ENCODE measurements at regions not wholly inside any gene's neighbourhood (a gene's known extent, or its start where the extent isn't known, plus 50 kb on each side); places are given as distances from the start of the nearest gene placed in this dataset.
"Not testable (repeated sequence)": the region's sequence is repeated elsewhere in the genome, so short reads cannot be mapped to it uniquely, and the experiment has no call there.

DNA sequence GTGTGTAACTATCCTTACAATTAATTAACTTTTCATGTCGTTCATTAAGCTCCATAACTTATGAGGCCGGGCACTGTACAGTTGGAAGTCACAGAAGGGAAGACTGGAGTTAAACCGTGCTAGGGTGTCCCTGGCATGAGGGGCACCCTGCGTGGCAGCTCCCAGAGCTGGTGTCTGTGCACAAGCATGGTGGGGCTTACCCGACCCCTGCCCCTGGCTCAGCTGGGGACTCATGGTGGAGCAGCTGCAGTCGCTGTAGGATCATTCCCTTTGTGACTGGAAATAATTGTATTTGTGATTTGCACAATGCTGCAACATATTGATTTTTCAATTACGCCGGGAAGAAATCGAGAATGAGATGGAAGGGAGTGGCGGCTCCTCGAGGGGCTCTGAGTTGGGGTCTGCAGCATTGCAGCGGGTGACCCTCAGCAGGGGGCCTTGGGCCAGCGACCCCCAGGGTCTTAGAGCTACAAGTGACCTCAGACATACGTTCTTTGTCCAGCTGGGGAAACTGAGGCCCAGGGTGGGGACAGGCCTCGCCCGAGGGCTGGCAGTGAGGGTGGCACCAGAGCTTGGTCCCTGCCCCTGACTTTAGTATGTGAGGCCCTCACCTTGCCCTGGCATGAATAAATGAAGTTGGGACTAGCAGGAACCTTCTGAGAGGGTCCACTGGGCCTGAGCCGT lies 125.4 kb downstream of the KIF26A start:
- H3K27me3 Mint-ChIP-seq (ENCODE audit: low read depth), result no peaks in the 10 kb centered on the region
- no peak overlapping the region for H3K27ac Mint-ChIP-seq
- no peaks in the 10 kb centered on the region for H3K4me1 Mint-ChIP-seq (ENCODE audit: low read depth)
- H3K9me3 Mint-ChIP-seq, result no peaks in the 10 kb centered on the region
- no peak overlapping the region for H3K4me3 Mint-ChIP-seq
- H3K36me3 Mint-ChIP-seq (ENCODE audit: low read depth), result no peaks in the 10 kb centered on the region

DNA sequence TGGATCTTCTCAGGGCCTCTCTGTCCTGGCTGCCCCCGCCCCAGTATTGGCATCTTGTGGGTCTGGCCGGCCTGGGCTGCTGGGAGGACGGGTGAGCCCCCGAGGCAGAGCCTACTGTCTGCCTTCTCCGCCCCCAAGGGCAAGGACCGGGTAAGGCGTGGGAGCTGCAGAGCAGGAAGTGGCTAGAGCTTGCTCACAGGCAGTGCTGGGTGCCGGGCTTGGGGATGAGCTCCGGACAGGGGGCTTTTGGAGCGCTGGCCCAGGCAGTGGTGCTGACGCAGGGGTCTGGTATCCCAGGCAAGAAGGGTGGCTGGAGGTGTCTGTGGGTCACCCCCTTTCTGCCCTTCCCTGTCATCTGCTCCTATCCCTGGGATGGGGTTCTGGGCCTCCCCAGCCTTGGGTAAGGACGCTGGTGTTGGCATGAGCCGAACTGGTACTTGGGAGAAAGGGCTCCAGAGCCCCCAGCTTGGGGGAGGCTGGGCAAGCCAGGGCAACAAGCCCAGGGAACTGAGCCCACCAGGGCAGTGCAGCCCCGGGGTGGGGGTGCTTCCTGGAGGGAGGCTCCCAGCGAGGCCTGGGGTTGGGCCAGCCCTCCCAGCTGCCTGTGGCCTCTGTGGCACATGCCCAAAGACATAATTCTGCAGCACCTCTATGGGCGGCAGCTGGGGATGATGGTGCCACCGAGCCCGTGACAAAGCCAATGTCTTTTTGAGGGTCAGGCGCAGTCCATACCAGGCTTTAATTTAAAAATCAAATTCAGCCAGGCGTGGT lies 126.3 kb downstream of the KIF26A start:
- Mint-ChIP-seq H3K4me1 (ENCODE audit: low read depth) (no peaks in the 10 kb centered on the region), H3K27ac (no peak overlapping the region), H3K36me3 (ENCODE audit: low read depth) (no peaks in the 10 kb centered on the region), H3K27me3 (ENCODE audit: low read depth) (no peaks in the 10 kb centered on the region), H3K4me3 (no peak overlapping the region), H3K9me3 (no peaks in the 10 kb centered on the region)

DNA sequence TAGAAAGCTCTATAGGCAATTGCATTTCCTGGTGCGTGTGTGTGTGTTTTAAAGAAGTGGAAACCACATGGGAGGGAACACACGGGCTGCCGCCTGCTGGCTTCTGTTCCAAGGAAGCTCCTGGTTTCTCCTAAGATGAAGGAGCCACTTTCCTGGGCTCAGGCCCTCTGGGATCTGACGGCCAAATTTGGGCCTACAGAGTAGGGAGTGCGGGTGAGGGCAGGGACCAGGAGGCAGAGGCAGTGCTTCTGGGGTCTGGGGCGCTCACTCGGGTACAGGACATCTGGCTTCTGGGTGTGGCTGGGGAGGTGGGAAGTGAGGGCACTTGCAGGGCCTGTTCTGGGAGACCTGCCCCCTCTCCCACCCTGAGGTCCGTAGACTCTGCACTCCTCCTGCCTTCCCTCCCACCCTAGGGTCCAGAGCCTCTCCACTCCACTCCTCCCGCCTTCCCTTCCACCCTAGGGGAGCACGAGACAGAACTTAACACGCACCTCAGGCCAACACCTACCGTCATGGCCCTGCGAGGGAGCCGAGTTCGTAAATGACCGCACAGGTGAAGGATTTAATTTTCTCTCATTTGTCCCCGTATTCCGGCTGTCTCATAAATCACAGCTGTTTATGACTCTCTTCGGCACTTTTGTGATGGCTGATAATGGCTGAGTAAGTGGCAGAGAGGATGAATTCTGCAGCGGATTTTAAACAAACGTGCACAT lies 127.7 kb downstream of the KIF26A start:
- H3K36me3 Mint-ChIP-seq (ENCODE audit: low read depth), result no peaks in the 10 kb centered on the region
- no peak overlapping the region for H3K27ac Mint-ChIP-seq
- no peaks in the 10 kb centered on the region for H3K27me3 Mint-ChIP-seq (ENCODE audit: low read depth)
- H3K4me1 Mint-ChIP-seq (ENCODE audit: low read depth), result no peaks in the 10 kb centered on the region
- H3K4me3 Mint-ChIP-seq, result no peak overlapping the region
- H3K9me3 Mint-ChIP-seq, result no peaks in the 10 kb centered on the region

DNA sequence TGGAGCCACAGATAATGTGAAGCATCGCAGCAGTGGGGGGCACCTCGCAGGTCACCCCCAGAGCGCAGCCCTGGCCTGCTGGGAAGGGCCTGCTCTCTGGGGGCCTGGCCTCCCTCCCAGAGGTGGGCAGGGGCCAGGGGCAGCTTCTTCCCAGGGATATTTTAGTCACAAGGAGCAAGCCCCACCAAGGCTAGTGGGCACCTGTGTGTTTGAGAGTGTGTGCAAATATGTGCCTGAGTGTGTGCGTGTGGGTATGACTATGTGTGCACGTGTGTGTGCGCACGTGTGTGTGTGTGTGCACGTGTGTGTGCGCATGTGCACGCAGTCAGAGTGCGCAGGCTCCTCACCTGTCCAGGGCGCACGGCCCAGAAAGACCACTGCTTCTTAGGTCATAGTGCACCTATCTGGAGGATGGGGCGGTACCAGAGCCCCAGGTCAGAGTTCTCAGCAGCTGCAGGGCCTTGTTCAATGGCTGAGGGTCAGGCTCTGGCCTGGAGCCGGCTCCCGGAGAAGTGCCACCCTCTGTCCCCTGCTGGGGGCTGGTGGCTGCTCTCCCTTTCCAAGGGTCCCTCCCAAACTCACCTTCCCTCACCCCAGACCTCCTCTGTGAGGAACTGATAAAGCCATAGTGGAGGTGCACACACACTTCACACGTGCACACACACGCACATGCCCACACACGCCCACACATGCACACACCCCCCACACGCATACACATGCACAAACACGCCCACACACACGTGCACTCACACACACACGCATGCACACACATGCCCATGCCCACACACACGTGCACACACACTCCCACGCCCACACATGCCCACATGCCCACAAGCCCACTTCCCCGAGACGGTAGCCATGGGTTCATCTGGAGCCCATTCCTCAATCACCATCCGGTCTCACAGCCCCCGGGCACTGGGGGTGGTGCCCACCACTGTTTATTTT lies 128.5 kb downstream of the KIF26A start:
- H3K4me1 Mint-ChIP-seq (ENCODE audit: low read depth), result no peaks in the 10 kb centered on the region

DNA sequence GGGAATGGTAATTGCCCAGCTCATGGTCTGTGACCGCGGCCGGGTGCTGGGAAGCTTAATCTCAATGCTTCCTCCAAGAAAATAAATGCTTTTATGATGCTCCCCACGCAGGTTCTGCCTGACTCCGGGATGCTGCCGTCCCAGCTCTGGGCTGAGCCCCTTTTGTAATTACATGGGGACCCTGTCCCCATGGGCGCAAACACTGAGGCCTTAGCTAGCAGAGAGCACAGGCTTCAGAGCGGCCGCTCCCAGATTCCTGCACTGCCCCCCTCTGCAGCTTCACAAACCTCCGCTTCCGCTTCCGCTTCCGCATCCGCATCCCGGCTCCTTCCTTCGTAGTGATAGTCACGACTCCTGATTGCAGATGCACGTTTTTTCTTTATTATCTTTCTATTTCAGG lies 129.5 kb downstream of the KIF26A start:
- Mint-ChIP-seq H3K4me3 (no peak overlapping the region), H3K27me3 (ENCODE audit: low read depth) (no peaks in the 10 kb centered on the region), H3K36me3 (ENCODE audit: low read depth) (no peaks in the 10 kb centered on the region), H3K9me3 (no peaks in the 10 kb centered on the region), H3K27ac (no peak overlapping the region), H3K4me1 (ENCODE audit: low read depth) (no peaks in the 10 kb centered on the region)

More for the DNA sequence above, 128.5 kb downstream of the KIF26A start:
- H3K36me3 Mint-ChIP-seq (ENCODE audit: low read depth), result no peaks in the 10 kb centered on the region
- H3K27me3 Mint-ChIP-seq (ENCODE audit: low read depth), result no peaks in the 10 kb centered on the region
- H3K27ac Mint-ChIP-seq, result no peak overlapping the region
- H3K4me3 Mint-ChIP-seq, result no peak overlapping the region
- H3K9me3 Mint-ChIP-seq, result no peaks in the 10 kb centered on the region

DNA sequence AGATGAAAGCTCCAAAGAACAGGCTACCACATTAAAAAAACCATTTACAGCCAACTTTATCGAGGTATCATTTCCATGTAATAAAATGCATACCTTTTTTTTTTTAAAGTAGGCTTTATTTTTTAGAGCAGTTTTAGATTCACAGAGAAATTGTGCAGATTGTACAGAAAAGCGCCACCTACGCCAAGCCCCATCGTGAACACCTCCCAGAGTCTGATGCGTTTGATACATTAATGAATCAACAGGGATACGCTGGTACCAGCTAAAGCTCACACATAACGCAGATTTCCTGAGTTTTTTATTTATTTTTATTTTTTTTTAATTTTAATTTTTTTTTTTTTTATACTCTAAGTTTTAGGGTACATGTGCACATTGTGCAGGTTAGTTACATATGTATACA lies 129.9 kb downstream of the KIF26A start:
- H3K9me3 Mint-ChIP-seq, result no peaks in the 10 kb centered on the region
- no peaks in the 10 kb centered on the region for H3K4me1 Mint-ChIP-seq (ENCODE audit: low read depth)
- H3K4me3 Mint-ChIP-seq, result no peak overlapping the region
- no peak overlapping the region for H3K27ac Mint-ChIP-seq
- H3K36me3 Mint-ChIP-seq (ENCODE audit: low read depth), result no peaks in the 10 kb centered on the region
- no peaks in the 10 kb centered on the region for H3K27me3 Mint-ChIP-seq (ENCODE audit: low read depth)

DNA sequence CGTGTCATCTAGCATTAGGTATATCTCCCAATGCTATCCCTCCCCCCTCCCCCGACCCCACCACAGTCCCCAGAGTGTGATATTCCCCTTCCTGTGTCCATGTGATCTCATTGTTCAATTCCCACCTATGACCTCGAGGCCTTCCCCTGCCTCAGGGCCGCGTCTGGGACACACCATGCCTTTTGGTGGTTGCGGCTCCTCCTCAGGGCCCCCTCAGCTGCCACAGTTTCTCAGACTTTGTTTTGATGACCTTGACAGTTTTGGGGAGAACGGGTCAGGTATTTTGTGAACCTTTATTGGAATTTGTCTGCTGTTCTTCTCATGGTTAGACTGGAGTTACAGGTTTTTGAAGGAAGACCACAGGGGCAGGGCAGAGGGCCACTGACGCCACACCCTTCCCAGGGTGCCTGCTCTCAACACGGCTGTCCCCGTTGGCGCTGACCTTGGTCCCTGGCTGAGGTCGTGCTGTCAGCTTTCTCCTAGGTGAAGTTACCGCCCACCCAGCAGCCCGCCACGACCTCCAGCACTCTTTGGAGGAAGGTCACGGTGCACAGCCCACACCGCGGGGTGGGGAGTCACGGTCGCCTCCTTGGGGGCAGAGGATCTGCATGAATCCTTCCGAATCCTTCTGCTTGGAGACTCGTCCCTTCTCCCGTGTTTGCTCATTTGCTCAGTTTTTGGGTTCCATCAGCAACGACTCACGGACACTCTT lies 130.5 kb downstream of the KIF26A start:
- no peaks in the 10 kb centered on the region for H3K4me1 Mint-ChIP-seq (ENCODE audit: low read depth)
- H3K27ac Mint-ChIP-seq, result no peak overlapping the region
- H3K36me3 Mint-ChIP-seq (ENCODE audit: low read depth), result no peaks in the 10 kb centered on the region
- H3K9me3 Mint-ChIP-seq, result no peaks in the 10 kb centered on the region
- no peaks in the 10 kb centered on the region for H3K27me3 Mint-ChIP-seq (ENCODE audit: low read depth)
- no peak overlapping the region for H3K4me3 Mint-ChIP-seq

DNA sequence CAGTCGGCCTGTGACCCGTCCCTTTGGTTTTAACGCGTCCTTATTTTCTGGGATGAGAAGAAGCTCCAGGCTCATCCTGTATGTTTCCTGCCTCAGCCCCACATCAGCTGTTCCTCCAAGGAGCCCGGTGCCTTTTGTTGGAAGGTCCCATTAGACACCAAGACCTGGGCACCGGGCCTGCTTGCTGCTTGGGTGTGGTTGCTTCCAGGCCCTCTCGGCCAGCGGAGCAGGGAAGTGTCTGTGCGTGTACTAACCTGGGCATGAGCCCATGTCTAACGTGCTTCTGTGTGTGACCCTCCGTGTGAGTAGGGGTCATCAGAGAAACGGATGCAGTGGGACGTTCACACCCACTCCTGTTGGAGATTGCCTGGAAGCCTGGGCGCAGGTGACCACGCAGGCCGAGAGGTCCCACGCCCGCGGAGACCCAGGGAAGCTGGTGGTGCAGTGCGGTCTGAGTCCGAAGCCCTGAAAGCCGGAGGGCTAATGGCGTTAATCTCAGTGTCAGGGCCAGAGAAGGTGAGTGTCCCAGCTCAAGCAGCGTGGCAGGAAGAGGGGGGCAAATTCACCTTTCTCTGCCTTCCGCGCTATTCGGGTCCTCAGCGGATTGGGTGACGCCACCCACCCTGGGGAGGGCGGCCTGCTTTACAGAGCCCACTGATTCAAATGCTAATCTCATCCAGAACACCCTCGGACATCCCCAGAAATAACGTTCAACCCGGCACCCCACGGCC lies 131.3 kb downstream of the KIF26A start:
- not testable (repeated sequence) for H3K4me1 Mint-ChIP-seq (ENCODE audit: low read depth); H3K27ac Mint-ChIP-seq; H3K4me3 Mint-ChIP-seq; H3K27me3 Mint-ChIP-seq (ENCODE audit: low read depth); H3K36me3 Mint-ChIP-seq (ENCODE audit: low read depth); H3K9me3 Mint-ChIP-seq

DNA sequence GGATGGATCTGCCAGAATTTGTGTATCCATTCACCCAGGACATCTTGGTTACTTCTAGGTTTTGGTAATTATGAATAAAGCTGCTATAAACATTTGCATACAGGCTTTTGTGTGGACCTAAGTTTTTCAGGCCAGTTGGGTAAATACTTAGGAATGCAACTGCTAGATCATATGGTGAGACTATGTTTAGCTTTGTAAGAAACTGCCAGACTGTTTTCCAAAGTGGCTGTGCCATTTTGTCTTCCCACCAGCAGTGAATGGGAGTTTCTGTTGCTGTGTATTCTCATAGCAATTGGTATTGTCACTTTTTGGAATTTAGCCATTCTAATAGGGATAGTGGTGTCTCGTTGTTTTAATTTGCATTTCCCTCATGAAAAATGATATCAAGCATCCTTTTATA lies 133.0 kb downstream of the KIF26A start:
- Mint-ChIP-seq H3K36me3 (ENCODE audit: low read depth) (no peaks in the 10 kb centered on the region), H3K27ac (no peak overlapping the region), H3K27me3 (ENCODE audit: low read depth) (no peaks in the 10 kb centered on the region), H3K4me3 (no peak overlapping the region), H3K9me3 (no peaks in the 10 kb centered on the region), H3K4me1 (ENCODE audit: low read depth) (no peaks in the 10 kb centered on the region)

DNA sequence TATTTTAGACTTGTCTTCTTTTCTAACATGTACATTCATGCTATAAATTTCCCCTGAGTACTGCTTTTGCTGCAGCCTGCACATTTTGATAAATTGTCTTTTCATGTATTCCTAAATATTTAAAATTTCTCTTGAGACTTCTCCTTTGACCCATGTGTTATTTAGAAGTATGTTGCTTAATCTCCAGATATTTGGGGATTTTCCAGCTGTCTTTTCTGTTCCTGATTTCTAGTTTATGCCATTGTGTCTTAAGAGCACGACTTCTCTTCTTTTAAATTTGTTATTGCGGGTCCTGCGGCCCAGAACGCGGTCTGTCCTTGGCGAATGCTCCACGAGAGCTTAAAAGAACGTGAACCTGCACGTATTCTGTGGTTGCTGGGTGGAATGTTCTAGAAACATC lies 136.4 kb downstream of the KIF26A start:
- Mint-ChIP-seq H3K4me3 (no peak overlapping the region), H3K27me3 (ENCODE audit: low read depth) (no peaks in the 10 kb centered on the region), H3K4me1 (ENCODE audit: low read depth) (no peaks in the 10 kb centered on the region), H3K27ac (no peak overlapping the region), H3K36me3 (ENCODE audit: low read depth) (no peaks in the 10 kb centered on the region), H3K9me3 (no peaks in the 10 kb centered on the region)

DNA sequence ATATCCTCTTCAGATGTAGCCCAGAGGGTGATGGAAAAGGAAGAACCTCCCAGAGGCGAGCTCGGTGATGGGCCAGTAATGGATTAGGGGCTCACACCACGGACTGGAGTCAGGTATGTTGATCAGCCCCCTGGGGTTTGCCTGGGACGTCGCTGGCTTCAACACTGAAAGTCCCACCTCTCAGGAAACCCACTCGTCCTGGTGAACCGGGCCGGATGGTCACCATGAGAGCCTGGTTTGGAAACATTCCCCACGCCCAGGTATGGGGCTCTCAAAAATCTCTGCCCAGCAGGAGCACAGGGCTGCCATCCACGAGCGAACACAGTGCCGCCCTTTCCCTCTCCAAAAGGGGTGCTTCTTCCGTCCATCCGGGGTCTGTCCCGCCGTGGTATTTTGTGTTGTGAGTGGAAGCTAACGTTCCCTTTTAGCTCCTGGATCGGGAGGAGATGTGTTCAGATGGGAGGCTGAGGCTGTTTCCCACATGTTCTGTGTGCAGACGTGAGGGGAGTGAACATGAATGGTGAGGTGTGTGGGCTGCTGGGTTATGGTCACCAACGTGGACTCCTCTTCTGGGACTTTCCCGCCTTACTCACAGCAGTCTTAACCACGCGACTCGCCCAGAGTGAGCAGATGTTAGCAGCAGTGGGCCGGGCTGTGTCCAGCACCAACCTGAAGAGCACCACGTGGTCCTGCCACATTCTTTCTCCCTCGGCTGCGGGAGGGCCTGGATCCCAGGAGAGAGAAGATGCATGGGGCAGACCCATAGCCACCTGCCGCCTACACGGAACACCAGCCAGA lies 139.2 kb downstream of the KIF26A start:
- no peaks in the 10 kb centered on the region for H3K9me3 Mint-ChIP-seq
- H3K4me3 Mint-ChIP-seq, result no peak overlapping the region
- H3K27ac Mint-ChIP-seq, result no peak overlapping the region
- no peaks in the 10 kb centered on the region for H3K4me1 Mint-ChIP-seq (ENCODE audit: low read depth)
- no peaks in the 10 kb centered on the region for H3K27me3 Mint-ChIP-seq (ENCODE audit: low read depth)
- H3K36me3 Mint-ChIP-seq (ENCODE audit: low read depth), result no peaks in the 10 kb centered on the region

DNA sequence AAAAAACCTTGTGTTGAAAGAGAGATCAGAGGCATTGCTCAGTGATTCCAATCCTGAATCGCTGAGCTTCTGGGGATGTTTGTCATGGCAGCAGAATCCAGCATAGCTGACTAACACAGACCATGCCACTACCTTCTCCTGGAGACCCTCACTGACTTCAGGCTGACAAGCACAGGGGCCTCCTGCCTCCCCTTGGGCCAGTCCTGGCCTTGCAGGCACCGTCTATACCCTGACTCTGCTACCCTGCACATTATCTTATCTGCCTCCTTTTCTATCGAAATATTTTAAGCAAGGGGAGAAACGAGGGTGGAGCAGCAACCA lies 139.8 kb downstream of the KIF26A start:
- Mint-ChIP-seq H3K9me3 (no peaks in the 10 kb centered on the region), H3K4me1 (ENCODE audit: low read depth) (no peaks in the 10 kb centered on the region), H3K4me3 (no peak overlapping the region), H3K27ac (no peak overlapping the region), H3K27me3 (ENCODE audit: low read depth) (no peaks in the 10 kb centered on the region), H3K36me3 (ENCODE audit: low read depth) (no peaks in the 10 kb centered on the region)
